ENCODE measurements at regions not wholly inside any gene's neighbourhood (a gene's known extent, or its start where the extent isn't known, plus 50 kb on each side); places are given as distances from the start of the nearest gene placed in this dataset.

- TF ChIP-seq CTCF (optimal IDR thresholded peaks at IDR 0.05 in 1 of 3, IDR thresholded peaks at IDR 0.05 in 1 of 3, conservative IDR thresholded peaks at IDR 0.05 in 1 of 3; ENCODE audit: extremely low read depth in 1 of 3, insufficient read depth in 2 of 3, low read length in 3 of 3) (no peak), EZH2 (IDR thresholded peaks at IDR 0.05; ENCODE audit: low read length) (no peak)
Measured at GRCh38 chr1:113271039-113271438, 119.3 kb upstream of the MAGI3 start.

Data from keratinocyte (primary cell).